ENCODE measurements at regions not wholly inside any gene's neighbourhood (a gene's known extent, or its start where the extent isn't known, plus 50 kb on each side); places are given as distances from the start of the nearest gene placed in this dataset.

GRCh38 chr2:13030606-13031005 lies 313.9 kb downstream of the TRIB2 start (continued):
- TF ChIP-seq, protein P1, sequence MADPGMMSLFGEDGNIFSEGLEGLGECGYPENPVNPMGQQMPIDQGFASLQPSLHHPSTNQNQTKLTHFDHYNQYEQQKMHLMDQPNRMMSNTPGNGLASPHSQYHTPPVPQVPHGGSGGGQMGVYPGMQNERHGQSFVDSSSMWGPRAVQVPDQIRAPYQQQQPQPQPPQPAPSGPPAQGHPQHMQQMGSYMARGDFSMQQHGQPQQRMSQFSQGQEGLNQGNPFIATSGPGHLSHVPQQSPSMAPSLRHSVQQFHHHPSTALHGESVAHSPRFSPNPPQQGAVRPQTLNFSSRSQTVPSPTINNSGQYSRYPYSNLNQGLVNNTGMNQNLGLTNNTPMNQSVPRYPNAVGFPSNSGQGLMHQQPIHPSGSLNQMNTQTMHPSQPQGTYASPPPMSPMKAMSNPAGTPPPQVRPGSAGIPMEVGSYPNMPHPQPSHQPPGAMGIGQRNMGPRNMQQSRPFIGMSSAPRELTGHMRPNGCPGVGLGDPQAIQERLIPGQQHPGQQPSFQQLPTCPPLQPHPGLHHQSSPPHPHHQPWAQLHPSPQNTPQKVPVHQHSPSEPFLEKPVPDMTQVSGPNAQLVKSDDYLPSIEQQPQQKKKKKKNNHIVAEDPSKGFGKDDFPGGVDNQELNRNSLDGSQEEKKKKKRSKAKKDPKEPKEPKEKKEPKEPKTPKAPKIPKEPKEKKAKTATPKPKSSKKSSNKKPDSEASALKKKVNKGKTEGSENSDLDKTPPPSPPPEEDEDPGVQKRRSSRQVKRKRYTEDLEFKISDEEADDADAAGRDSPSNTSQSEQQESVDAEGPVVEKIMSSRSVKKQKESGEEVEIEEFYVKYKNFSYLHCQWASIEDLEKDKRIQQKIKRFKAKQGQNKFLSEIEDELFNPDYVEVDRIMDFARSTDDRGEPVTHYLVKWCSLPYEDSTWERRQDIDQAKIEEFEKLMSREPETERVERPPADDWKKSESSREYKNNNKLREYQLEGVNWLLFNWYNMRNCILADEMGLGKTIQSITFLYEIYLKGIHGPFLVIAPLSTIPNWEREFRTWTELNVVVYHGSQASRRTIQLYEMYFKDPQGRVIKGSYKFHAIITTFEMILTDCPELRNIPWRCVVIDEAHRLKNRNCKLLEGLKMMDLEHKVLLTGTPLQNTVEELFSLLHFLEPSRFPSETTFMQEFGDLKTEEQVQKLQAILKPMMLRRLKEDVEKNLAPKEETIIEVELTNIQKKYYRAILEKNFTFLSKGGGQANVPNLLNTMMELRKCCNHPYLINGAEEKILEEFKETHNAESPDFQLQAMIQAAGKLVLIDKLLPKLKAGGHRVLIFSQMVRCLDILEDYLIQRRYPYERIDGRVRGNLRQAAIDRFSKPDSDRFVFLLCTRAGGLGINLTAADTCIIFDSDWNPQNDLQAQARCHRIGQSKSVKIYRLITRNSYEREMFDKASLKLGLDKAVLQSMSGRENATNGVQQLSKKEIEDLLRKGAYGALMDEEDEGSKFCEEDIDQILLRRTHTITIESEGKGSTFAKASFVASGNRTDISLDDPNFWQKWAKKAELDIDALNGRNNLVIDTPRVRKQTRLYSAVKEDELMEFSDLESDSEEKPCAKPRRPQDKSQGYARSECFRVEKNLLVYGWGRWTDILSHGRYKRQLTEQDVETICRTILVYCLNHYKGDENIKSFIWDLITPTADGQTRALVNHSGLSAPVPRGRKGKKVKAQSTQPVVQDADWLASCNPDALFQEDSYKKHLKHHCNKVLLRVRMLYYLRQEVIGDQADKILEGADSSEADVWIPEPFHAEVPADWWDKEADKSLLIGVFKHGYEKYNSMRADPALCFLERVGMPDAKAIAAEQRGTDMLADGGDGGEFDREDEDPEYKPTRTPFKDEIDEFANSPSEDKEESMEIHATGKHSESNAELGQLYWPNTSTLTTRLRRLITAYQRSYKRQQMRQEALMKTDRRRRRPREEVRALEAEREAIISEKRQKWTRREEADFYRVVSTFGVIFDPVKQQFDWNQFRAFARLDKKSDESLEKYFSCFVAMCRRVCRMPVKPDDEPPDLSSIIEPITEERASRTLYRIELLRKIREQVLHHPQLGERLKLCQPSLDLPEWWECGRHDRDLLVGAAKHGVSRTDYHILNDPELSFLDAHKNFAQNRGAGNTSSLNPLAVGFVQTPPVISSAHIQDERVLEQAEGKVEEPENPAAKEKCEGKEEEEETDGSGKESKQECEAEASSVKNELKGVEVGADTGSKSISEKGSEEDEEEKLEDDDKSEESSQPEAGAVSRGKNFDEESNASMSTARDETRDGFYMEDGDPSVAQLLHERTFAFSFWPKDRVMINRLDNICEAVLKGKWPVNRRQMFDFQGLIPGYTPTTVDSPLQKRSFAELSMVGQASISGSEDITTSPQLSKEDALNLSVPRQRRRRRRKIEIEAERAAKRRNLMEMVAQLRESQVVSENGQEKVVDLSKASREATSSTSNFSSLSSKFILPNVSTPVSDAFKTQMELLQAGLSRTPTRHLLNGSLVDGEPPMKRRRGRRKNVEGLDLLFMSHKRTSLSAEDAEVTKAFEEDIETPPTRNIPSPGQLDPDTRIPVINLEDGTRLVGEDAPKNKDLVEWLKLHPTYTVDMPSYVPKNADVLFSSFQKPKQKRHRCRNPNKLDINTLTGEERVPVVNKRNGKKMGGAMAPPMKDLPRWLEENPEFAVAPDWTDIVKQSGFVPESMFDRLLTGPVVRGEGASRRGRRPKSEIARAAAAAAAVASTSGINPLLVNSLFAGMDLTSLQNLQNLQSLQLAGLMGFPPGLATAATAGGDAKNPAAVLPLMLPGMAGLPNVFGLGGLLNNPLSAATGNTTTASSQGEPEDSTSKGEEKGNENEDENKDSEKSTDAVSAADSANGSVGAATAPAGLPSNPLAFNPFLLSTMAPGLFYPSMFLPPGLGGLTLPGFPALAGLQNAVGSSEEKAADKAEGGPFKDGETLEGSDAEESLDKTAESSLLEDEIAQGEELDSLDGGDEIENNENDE (IDR thresholded peaks at IDR 0.05; ENCODE audit: insufficient replicate concordance, low read length), result no peak
- TF ChIP-seq RXRA (IDR thresholded peaks at IDR 0.05; ENCODE audit: insufficient read depth, low read depth, low read length), result no peak
- TF ChIP-seq SIX5 (IDR thresholded peaks at IDR 0.05; ENCODE audit: low read depth, low read length), result no peak
- TF ChIP-seq BRCA1 (IDR thresholded peaks at IDR 0.05; ENCODE audit: low read depth, low read length), result no peak
- TF ChIP-seq ATF3 (IDR thresholded peaks at IDR 0.05; ENCODE audit: insufficient read depth, low read depth, low read length), result no peak
- TF ChIP-seq RFX5 (IDR thresholded peaks at IDR 0.05; ENCODE audit: borderline replicate concordance, low read depth, low read length), result no peak
- no peak for TF ChIP-seq RAD21 (IDR thresholded peaks at IDR 0.05 in 1 of 2, conservative IDR thresholded peaks at IDR 0.05 in 1 of 2; ENCODE audit: low read depth in 2 of 2, low read length in 2 of 2)
- no peak for TF ChIP-seq KDM4A (IDR thresholded peaks at IDR 0.05; ENCODE audit: low read depth, low read length, severe bottlenecking)
- no peak for TF ChIP-seq SP2 (IDR thresholded peaks at IDR 0.05; ENCODE audit: low read length)
- TF ChIP-seq MAX (IDR thresholded peaks at IDR 0.05), result no peak
- no peak for TF ChIP-seq TCF12 (IDR thresholded peaks at IDR 0.05; ENCODE audit: low read depth, low read length)
- no peak for TF ChIP-seq EGR1 (IDR thresholded peaks at IDR 0.05; ENCODE audit: borderline replicate concordance, low read depth, low read length)

Data from H1 (cell line).